Neural cell (in vitro differentiated cells): ENCODE measurements at regions not wholly inside any gene's neighbourhood (a gene's known extent, or its start where the extent isn't known, plus 50 kb on each side); places are given as distances from the start of the nearest gene placed in this dataset.

ENCODE experiments used
- CTCF ChIP-seq: fragments of 450-650 bp; IDR thresholded peaks from 2 replicates; pipeline ENCODE4 v1.5.1; 2014; ENCODE audit warnings: antibody characterized with exemption, mild to moderate bottlenecking, moderate library complexity; ENCODE audit not compliant: poor library complexity, severe bottlenecking
- EZH2 ChIP-seq: fragments of 200-600, 300-800 bp; shearing (Covaris generic), sonication (generic); IDR thresholded peaks from 2 replicates; pipeline ENCODE4 v1.6.1; 2014; ENCODE audit warnings: antibody characterized with exemption, low read length, borderline replicate concordance, mild to moderate bottlenecking; ENCODE audit not compliant: insufficient read depth, poor library complexity, severe bottlenecking
- MXI1 ChIP-seq: fragments of 450-650 bp; conservative IDR thresholded peaks from 2 replicates; pipeline ENCODE4 v1.6.1; 2014; ENCODE audit warnings: antibody characterized with exemption, mild to moderate bottlenecking; ENCODE audit not compliant: poor library complexity, severe bottlenecking
- RAD21 ChIP-seq: fragments of 450-650 bp; conservative IDR thresholded peaks from 2 replicates; pipeline ENCODE4 v1.6.1; 2014; ENCODE audit warnings: antibody characterized with exemption, mild to moderate bottlenecking, moderate library complexity
- REST ChIP-seq: IDR thresholded peaks from 2 replicates; pipeline ENCODE4 v1.6.1; 2012; ENCODE audit warnings: borderline replicate concordance
- SMC3 ChIP-seq: fragments of 450-650 bp; conservative IDR thresholded peaks from 2 replicates; pipeline ENCODE4 v1.6.1; 2014; ENCODE audit warnings: antibody characterized with exemption, mild to moderate bottlenecking, moderate library complexity; ENCODE audit not compliant: poor library complexity

GRCh38 chr3:41102750-41103149 lies 96.6 kb upstream of the CTNNB1 start:
- no peak for TF ChIP-seq SMC3
- TF ChIP-seq RAD21, result no peak
- TF ChIP-seq EZH2, result no peak
- TF ChIP-seq CTCF, result no peak
- no peak for TF ChIP-seq REST
- no peak for TF ChIP-seq MXI1
